CD4-positive, alpha-beta T cell treated with Interleukin-17A for 4 hours (primary cell): ENCODE measurements at regions not wholly inside any gene's neighbourhood (a gene's known extent, or its start where the extent isn't known, plus 50 kb on each side); places are given as distances from the start of the nearest gene placed in this dataset.

Source experiments
- DNase-seq: peaks from one replicate; pipeline ENCODE4 v3.0.0-alpha.2; 2020; ENCODE audit warnings: mixed read lengths

- DNase-seq = no peak
These were observed 145.5 kb downstream of the DLEU7 start for GRCh38 chr13:50697746-50698539.

GRCh38 chr13:50699874-50700663, 143.4 kb downstream of the DLEU7 start:
- DNase-seq = no peak

- DNase-seq = no peak
These were observed 142.7 kb downstream of the DLEU7 start for GRCh38 chr13:50700664-50701305.

- no peak for DNase-seq
These were observed 142.0 kb downstream of the DLEU7 start for GRCh38 chr13:50701469-50701868.

GRCh38 chr13:50706505-50706904, 137.0 kb downstream of the DLEU7 start:
- DNase-seq = no peak

GRCh38 chr13:50707628-50708027, 135.9 kb downstream of the DLEU7 start:
- DNase-seq = no peak

- no peak for DNase-seq
These were observed 135.0 kb downstream of the DLEU7 start for GRCh38 chr13:50708461-50708860.

GRCh38 chr13:50709058-50709457, 134.4 kb downstream of the DLEU7 start:
- DNase-seq = no peak

GRCh38 chr13:50711131-50711815, 132.2 kb downstream of the DLEU7 start:
- DNase-seq = no peak

GRCh38 chr13:50711996-50712395, 131.5 kb downstream of the DLEU7 start:
- DNase-seq = no peak

- no peak for DNase-seq
These were observed 131.0 kb downstream of the DLEU7 start for GRCh38 chr13:50712456-50712855.

GRCh38 chr13:50712881-50713280, 130.6 kb downstream of the DLEU7 start:
- no peak for DNase-seq

- DNase-seq = no peak
These were observed 129.8 kb downstream of the DLEU7 start for GRCh38 chr13:50713523-50714248.

GRCh38 chr13:50714891-50715290, 128.6 kb downstream of the DLEU7 start:
- DNase-seq = no peak

GRCh38 chr13:50715402-50716146, 127.9 kb downstream of the DLEU7 start:
- no peak for DNase-seq

GRCh38 chr13:50720861-50721671, 122.4 kb downstream of the DLEU7 start:
- no peak for DNase-seq

- DNase-seq = no peak
These were observed 121.9 kb downstream of the DLEU7 start for GRCh38 chr13:50721672-50721992.

- no peak for DNase-seq
These were observed 120.9 kb downstream of the DLEU7 start for GRCh38 chr13:50722440-50723125.

- DNase-seq = no peak
These were observed 119.1 kb downstream of the DLEU7 start for GRCh38 chr13:50724438-50724837.

- no peak for DNase-seq
These were observed 118.6 kb downstream of the DLEU7 start for GRCh38 chr13:50724913-50725312.
